Peyer's patch (tissue), 4 donors: ENCODE measurements at regions not wholly inside any gene's neighbourhood (a gene's known extent, or its start where the extent isn't known, plus 50 kb on each side); places are given as distances from the start of the nearest gene placed in this dataset.

Source experiments
- DNase-seq, 3 donors: peaks; one replicate each; pipeline ENCODE4 v3.0.0-alpha.2; 2017 to 2019
- H3K27ac ChIP-seq, 4 donors: fragments of 200-600 bp; sonication (generic); one replicate each; pipeline ENCODE4 v1.5.1; 2016 to 2019
- H3K27me3 ChIP-seq, 2 donors: fragments of 200-600 bp; sonication (generic); one replicate each; pipeline ENCODE4 v1.5.1; 2019
- H3K36me3 ChIP-seq, 3 donors: fragments of 200-600 bp; sonication (generic); one replicate each; pipeline ENCODE4 v1.5.1; 2016 to 2019
- H3K4me1 ChIP-seq, 4 donors: fragments of 200-600 bp; sonication (generic); one replicate each; pipeline ENCODE4 v1.5.1; 2016 to 2019
- H3K4me3 ChIP-seq, 4 donors: fragments of 200-600 bp; sonication (generic); 1 replicate in 3 of 4; 2 replicates in 1 of 4; pipeline ENCODE4 v1.5.1; 2016 to 2019; ENCODE audit warnings: mild to moderate bottlenecking in 1 of 4
- H3K9me3 ChIP-seq, 4 donors: fragments of 200-600 bp; sonication (generic); one replicate each; pipeline ENCODE4 v1.5.1; 2016 to 2019; ENCODE audit warnings: mild to moderate bottlenecking in 1 of 4
- POLR2A ChIP-seq, 2 donors: fragments of 450-650 bp; IDR thresholded peaks; one replicate each; pipeline ENCODE4 v1.5.1; 2017; ENCODE audit warnings: antibody characterized with exemption in 2 of 2, mild to moderate bottlenecking in 2 of 2, moderate library complexity in 2 of 2
- TF ChIP-seq, protein P1 (sequence below), 6 experiments: fragments of 450-650 bp in 4 of 6; fragments of 200-600 bp in 2 of 6; sonication (generic) in 1 of 6; IDR thresholded peaks; one replicate each; pipeline ENCODE4 v1.5.1; 2017 to 2019; ENCODE audit warnings: antibody characterized with exemption in 6 of 6, mild to moderate bottlenecking in 3 of 6, moderate library complexity in 1 of 6

DNA sequence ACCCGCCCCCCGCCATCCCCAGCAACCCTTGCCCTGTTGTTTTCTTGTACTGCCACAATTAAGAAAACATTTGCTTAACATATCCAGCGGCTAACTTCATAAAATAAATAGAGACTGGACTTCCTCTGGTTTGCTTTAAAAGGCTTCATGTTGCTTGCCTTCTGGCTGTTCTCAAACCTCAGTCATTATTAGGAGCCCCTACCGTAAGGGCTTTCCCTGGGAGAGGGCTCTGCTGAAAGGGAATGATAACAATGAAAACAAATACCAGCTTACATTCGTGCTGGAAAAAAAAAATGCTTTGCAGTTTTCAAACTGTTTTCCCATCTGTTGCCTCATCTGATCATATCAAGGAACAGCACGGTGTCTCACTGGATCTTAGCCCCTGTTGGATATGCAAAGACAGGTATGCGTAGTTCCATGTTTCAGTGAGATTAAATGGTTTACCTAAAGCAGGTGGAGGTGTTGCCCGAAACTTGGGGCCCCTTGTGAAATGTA, 77.2 kb upstream of the VGLL4 start:
- Histone ChIP-seq H3K4me3 (peak overlapping the region; percentile 71 to 92 (median 88)), H3K4me1 (peaks cover 0 to 16% (median 3%) of the 10 kb centered on the region in 4 donors), H3K9me3 (no peaks in the 10 kb centered on the region), H3K27me3 (no peaks in the 10 kb centered on the region), H3K27ac (peak overlapping the region; percentile 92 to 96 (median 94)), H3K36me3 (no peaks in the 10 kb centered on the region)
- TF ChIP-seq, protein P1, sequence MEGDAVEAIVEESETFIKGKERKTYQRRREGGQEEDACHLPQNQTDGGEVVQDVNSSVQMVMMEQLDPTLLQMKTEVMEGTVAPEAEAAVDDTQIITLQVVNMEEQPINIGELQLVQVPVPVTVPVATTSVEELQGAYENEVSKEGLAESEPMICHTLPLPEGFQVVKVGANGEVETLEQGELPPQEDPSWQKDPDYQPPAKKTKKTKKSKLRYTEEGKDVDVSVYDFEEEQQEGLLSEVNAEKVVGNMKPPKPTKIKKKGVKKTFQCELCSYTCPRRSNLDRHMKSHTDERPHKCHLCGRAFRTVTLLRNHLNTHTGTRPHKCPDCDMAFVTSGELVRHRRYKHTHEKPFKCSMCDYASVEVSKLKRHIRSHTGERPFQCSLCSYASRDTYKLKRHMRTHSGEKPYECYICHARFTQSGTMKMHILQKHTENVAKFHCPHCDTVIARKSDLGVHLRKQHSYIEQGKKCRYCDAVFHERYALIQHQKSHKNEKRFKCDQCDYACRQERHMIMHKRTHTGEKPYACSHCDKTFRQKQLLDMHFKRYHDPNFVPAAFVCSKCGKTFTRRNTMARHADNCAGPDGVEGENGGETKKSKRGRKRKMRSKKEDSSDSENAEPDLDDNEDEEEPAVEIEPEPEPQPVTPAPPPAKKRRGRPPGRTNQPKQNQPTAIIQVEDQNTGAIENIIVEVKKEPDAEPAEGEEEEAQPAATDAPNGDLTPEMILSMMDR (IDR thresholded peaks at IDR 0.05) = no peak
- no peak for TF ChIP-seq POLR2A (IDR thresholded peaks at IDR 0.05)
- no peak for DNase-seq

DNA sequence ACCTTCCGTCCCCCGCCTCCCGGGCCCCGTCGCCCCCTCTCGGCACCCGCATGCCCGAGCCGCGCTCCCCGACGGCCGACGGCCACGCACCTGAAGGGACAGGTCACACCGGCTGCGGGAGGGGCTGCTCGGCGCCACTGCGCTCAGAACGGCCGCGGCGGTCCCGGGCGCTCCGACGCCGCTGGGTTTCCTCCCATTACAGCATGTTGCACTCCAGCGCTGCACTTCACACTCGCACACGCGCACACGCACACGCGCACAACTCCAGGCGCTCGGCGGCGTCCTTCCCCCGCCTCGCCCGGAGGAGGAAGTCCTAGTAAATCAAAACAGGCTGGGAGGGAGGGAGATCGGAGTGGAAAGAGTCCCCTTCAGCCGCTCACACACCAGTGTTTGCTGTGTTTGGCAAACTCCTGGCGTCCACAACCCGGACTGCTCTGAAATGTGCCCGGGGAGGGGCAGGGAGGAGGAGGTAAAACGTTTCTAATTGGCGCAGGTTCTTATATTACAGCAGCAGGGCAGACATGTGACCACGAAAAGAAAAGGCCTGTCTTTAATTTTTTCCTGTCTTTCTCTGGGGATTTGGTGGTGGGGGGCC, 76.7 kb upstream of the VGLL4 start:
- peak; percentile 54 to 87 (median 86) for DNase-seq
- Histone ChIP-seq H3K4me1 (peaks cover 0 to 16% (median 3%) of the 10 kb centered on the region in 4 donors), H3K9me3 (no peaks in the 10 kb centered on the region), H3K4me3 (peak overlapping the region; percentile 71 to 92 (median 88)), H3K27me3 (no peaks in the 10 kb centered on the region), H3K36me3 (no peaks in the 10 kb centered on the region), H3K27ac (peak overlapping the region; percentile 92 to 96 (median 94))
- TF ChIP-seq POLR2A (IDR thresholded peaks at IDR 0.05) = peak; percentile 74 to 81
- TF ChIP-seq, protein P1 (IDR thresholded peaks at IDR 0.05) = peak in 2 of 6 experiments; percentile 10 to 25

DNA sequence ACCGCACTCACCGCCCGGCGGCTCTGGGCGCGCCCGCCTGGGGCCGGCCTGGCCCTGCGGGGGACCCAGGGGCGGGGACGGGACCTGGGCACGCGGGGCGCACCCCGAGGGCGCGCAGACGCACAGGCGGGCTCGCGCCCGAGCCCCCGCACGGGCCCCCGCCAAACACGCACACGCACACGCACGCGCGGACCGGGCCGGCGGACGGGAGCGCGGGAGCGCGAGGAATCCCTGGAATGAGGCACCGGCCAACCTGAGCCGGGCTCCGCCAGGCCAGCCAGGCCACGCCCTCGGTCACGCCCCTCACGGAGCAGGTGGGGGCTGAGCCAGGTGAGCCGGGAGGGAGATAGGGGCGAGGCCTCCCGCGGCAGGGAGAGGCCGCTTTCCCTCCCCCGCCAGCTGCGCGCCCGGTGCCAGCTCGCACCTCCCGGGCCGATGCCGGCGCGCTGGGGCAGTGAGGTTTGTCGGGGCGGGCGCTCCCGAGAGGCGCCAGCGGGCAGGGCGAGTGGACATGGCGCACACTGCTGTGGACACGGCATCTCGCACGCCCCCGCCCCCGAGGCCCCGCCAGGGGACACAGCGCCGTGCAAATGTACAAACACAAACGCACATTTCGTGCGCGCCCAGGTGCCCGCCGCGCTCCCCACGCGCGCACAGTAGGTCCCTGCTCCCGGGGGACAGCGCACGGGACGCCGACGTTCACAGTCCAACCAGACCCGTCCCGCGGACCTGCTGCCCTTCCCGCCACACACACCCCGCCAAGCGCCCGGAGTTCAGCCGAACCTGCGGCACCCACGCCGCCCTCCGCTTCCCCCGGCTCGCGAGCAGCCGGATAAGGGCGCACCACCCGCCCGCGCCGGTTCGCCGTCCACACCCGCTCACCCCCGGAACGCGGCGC, 75.9 kb upstream of the VGLL4 start:
- Histone ChIP-seq H3K4me3 (peak overlapping the region; percentile 71 to 92 (median 88)), H3K27me3 (no peaks in the 10 kb centered on the region), H3K9me3 (no peaks in the 10 kb centered on the region), H3K4me1 (peaks cover 0 to 16% (median 3%) of the 10 kb centered on the region in 4 donors), H3K27ac (peak overlapping the region; percentile 92 to 96 (median 94)), H3K36me3 (no peaks in the 10 kb centered on the region)
- TF ChIP-seq, protein P1 (IDR thresholded peaks at IDR 0.05) = no peak
- peak; percentile 62 to 83 for TF ChIP-seq POLR2A (IDR thresholded peaks at IDR 0.05)
- DNase-seq = peak; percentile 87 to 98 (median 96)

DNA sequence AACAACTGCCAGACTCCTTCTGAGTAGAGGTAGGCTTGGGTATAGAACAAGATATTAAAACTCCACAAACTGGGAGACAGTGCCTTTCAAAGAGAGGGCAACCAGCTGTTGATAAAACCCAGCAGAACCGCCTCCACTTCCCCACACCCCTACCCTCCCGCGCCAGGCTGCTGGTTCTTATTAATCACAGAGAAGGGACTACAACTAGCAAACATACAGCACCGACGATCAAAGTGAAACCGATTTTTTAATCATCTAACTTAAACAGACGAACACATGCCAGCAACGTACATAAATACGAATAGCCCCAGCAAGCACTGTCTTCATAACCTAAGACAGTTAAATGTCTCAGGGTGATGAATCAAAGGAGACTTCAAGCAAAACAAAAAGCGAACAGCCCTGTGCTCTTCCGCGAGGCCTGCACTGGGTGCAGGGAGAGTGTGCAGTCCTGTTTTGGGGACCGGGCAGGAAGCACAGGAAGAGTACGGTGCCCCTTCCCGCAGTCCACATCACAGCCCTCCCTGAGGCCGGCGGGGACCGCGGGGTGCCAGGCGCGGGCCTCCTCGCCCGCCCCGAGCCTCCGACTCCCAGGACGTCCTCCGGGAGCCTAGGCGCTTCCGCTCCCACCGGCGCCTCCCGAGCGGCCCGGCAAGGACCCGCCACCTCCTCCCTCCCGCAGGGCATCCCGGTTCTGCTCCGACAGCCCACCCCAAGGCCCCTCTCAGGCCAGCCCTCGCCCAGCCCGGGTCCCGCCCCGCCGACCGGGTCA, 75.1 kb upstream of the VGLL4 start:
- Histone ChIP-seq H3K36me3 (no peaks in the 10 kb centered on the region), H3K27ac (peak overlapping the region; percentile 92 to 96 (median 94)), H3K9me3 (no peaks in the 10 kb centered on the region), H3K27me3 (no peaks in the 10 kb centered on the region), H3K4me3 (peak overlapping the region; percentile 71 to 92 (median 88)), H3K4me1 (peaks cover 0 to 16% (median 3%) of the 10 kb centered on the region in 4 donors)
- no peak for TF ChIP-seq POLR2A (IDR thresholded peaks at IDR 0.05)
- TF ChIP-seq, protein P1 (IDR thresholded peaks at IDR 0.05) = no peak
- DNase-seq = peak; percentile 49 to 71 (median 56)
